Lower leg skin (tissue), 4 donors: ENCODE measurements at regions not wholly inside any gene's neighbourhood (a gene's known extent, or its start where the extent isn't known, plus 50 kb on each side); places are given as distances from the start of the nearest gene placed in this dataset.
"Not testable (repeated sequence)": the region's sequence is repeated elsewhere in the genome, so short reads cannot be mapped to it uniquely, and the experiment has no call there.

ENCODE experiments used
- DNase-seq, 2 donors: peaks; one replicate each; pipeline ENCODE4 v3.0.0-alpha.2; 2019; ENCODE audit warnings: low spot score in 2 of 2
- H3K4me3 ChIP-seq: fragments of 200-600 bp; sonication (generic); 2 replicates; pipeline ENCODE4 v1.5.1; 2017; ENCODE audit warnings: mild to moderate bottlenecking, low read depth; ENCODE audit not compliant: poor library complexity, severe bottlenecking
- POLR2A ChIP-seq, 2 donors: fragments of 450-650 bp; IDR thresholded peaks; one replicate each; pipeline ENCODE4 v1.6.1; 2016 to 2017; ENCODE audit warnings: antibody characterized with exemption in 2 of 2, mild to moderate bottlenecking in 1 of 2, moderate library complexity in 1 of 2
- WGBS, 2 donors: methylation state at CpG; one replicate each; pipeline ENCODE4 v1.1.5; 2018; 5-methylcytosine and 5-hydroxymethylcytosine counted together
- intact Hi-C: fragments of 100-400 bp; cut with DNase I; formaldehyde crosslinking; loops from one replicate; pipeline ENCODE4 v1.15.0; 2023; ENCODE audit warnings: low total_unique reads
- TF ChIP-seq, protein P1 (sequence below), 3 donors: fragments of 450-650 bp; IDR thresholded peaks; one replicate each; pipeline ENCODE4 v1.5.1; 2016; ENCODE audit warnings: antibody characterized with exemption in 3 of 3, mild to moderate bottlenecking in 3 of 3, moderate library complexity in 2 of 3

DNA sequence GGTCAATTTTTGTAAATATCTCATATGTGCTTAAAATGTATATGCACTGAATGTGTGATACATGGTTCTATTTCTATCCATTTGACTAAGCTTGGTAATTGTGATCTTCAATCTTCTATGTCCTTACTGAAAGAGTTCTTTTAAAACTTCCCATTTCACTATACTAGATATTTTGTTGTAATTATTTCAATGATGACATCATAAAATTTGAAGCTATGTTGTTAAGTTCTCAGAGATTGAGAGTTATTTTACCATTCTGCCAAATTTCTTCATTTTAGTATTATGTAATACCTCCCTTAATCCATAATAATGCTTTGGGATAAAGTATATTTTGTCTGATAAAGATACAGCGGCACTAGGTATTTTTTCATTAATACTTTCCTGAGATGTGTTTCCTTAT, 1307.3 kb downstream of the RPA4 start:
- no peak overlapping the region for H3K4me3 ChIP-seq
- intact Hi-C loops: no loop called here
- TF ChIP-seq POLR2A (IDR thresholded peaks at IDR 0.05): no peak
- TF ChIP-seq, protein P1, sequence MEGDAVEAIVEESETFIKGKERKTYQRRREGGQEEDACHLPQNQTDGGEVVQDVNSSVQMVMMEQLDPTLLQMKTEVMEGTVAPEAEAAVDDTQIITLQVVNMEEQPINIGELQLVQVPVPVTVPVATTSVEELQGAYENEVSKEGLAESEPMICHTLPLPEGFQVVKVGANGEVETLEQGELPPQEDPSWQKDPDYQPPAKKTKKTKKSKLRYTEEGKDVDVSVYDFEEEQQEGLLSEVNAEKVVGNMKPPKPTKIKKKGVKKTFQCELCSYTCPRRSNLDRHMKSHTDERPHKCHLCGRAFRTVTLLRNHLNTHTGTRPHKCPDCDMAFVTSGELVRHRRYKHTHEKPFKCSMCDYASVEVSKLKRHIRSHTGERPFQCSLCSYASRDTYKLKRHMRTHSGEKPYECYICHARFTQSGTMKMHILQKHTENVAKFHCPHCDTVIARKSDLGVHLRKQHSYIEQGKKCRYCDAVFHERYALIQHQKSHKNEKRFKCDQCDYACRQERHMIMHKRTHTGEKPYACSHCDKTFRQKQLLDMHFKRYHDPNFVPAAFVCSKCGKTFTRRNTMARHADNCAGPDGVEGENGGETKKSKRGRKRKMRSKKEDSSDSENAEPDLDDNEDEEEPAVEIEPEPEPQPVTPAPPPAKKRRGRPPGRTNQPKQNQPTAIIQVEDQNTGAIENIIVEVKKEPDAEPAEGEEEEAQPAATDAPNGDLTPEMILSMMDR (IDR thresholded peaks at IDR 0.05): no peak
- 93 to 97% methylated on average over 1 of the region's 1 CpG for WGBS, 2 donors
- no peak for DNase-seq

DNA sequence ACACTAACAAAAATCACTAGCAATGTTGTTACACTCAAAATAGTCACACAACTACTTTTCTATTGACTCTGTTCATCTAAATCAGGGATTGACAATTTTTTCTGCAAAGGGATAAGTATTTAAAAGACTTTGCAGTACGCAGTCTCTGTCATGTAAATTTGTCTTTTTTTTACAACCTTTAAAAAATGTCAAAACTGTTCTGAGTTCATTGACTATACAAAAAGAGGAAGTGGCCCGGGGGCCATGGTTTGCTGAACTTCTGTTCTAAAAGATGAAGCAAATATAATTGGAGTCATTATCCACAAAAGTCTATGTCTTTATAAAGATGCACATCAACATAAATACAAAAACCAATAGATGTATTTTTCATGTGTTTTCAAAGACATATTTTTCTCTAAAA, 1310.3 kb downstream of the RPA4 start:
- no peak for DNase-seq
- intact Hi-C loops: no loop called here
- H3K4me3 ChIP-seq: no peak overlapping the region
- WGBS, 2 donors: 71 to 76% methylated on average over 2 of the region's 2 CpGs
- TF ChIP-seq, protein P1 (IDR thresholded peaks at IDR 0.05): no peak
- no peak for TF ChIP-seq POLR2A (IDR thresholded peaks at IDR 0.05)

DNA sequence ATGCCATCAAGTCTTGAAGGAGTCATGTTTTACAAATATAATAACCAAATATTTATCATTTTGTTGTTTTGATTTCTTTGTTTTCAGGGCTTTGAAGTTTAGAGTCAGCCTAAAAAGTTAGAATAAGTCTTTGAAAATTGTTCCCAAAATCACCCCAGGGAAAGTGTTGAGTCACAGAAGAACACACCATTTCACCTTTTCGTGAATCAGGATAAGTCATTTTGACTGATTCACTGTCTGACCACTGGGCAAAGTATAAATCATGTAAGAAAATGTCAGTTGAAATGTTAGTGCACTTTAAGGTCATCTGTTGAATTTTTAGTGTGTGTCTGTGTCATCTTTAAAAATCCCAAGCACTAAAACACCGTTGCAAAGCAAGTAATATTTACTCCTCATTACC, 1320.1 kb downstream of the RPA4 start:
- intact Hi-C loops: no loop called here
- no peak for DNase-seq
- 60 to 65% methylated on average over 2 of the region's 2 CpGs for WGBS, 2 donors
- TF ChIP-seq, protein P1 (IDR thresholded peaks at IDR 0.05): no peak
- TF ChIP-seq POLR2A (IDR thresholded peaks at IDR 0.05): no peak
- no peak overlapping the region for H3K4me3 ChIP-seq

DNA sequence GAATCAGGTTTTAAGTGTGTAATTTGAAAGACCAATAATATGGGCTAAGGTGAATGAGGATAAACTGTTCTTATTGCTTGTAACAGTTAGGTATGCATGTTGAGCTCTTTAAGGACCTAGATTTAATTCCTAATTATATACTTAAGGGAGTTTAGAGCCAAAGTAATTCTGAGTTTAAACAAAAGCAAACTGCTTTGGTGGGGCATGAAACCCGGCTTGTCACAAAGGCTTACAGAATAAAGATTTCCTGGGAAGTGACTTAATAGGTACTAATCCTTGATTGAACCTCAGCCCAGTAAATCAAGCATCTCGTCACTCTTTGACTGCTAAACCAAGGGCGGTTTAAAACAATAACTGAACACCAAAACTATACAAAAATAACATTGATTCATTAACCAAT, 1324.2 kb downstream of the RPA4 start:
- 69% methylated on average over 3 of the region's 3 CpGs for WGBS, 2 donors
- intact Hi-C loops: no loop called here
- no peak overlapping the region for H3K4me3 ChIP-seq
- DNase-seq: no peak
- TF ChIP-seq POLR2A (IDR thresholded peaks at IDR 0.05): no peak
- TF ChIP-seq, protein P1 (IDR thresholded peaks at IDR 0.05): no peak

DNA sequence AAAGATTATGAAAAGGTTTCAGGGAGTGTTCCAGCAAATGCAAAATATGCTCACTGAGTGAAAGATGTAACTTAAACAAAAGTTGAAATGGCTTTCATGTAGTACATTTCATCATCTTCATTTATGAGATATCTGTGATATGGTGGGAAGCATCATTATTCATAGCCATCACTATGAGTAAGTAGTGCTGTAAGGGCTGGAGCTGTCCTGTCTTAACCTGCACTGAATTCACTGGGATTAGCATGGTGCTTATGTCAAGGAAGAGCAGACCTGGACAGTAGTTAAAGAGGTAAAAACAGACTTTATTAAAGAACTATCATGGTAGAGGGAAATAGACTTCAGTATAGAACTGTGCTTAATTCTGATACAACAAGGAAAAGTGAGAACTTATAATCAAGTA, 1347.3 kb downstream of the RPA4 start:
- intact Hi-C loops: no loop called here
- no peak for TF ChIP-seq POLR2A (IDR thresholded peaks at IDR 0.05)
- TF ChIP-seq, protein P1 (IDR thresholded peaks at IDR 0.05): no peak
- no peak for DNase-seq
- H3K4me3 ChIP-seq: no peak overlapping the region

DNA sequence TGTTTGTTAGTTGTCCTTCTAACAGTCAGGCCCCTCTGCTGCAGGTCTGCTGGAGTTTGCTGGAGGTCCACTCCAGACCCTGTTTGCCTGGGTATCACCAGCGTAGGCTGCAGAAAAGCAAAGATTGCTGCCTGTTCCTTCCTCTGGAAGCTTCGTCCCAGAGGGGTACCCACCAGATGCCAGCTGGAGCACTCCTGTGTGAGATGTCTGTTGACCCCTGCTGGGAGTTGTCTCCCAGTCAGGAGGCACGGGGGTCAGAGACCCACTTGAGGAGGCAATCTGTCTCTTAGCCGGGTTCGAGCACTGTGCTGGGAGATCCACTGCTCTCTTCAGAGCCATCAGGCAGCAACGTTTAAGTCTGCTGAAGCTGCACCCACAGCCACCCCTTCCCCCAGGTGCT, 1356.4 kb downstream of the RPA4 start:
- intact Hi-C loops: not testable (repeated sequence)
- 86 to 100% methylated on average over 2 to 5 of the region's 6 CpGs for WGBS, 2 donors

More for the DNA sequence above, 1356.4 kb downstream of the RPA4 start:
- H3K4me3 ChIP-seq, DNase-seq: not testable (repeated sequence)
